ENCODE measurements at regions not wholly inside any gene's neighbourhood (a gene's known extent, or its start where the extent isn't known, plus 50 kb on each side); places are given as distances from the start of the nearest gene placed in this dataset.

GRCh38 chr15:48031973-48032372 is 88.8 kb upstream of the SLC24A5 start:
- no peak overlapping the region for H4K12ac ChIP-seq (ENCODE audit: low read depth, low read length)
- no peak overlapping the region for H2BK120ac ChIP-seq (ENCODE audit: insufficient read depth, low read length, poor library complexity)
- WGBS (ENCODE audit: extremely low coverage, insufficient coverage, insufficient read length) = no CpG with 5 or more reads among the region's 6 CpGs
- H3K23ac ChIP-seq (ENCODE audit: low read length) = no peak overlapping the region
- no peak overlapping the region for H2AK5ac ChIP-seq (ENCODE audit: low read length)
- H3K27me3 ChIP-seq (ENCODE audit: insufficient read depth, low read length) = no peaks in the 10 kb centered on the region
- no peak overlapping the region for H2BK5ac ChIP-seq (ENCODE audit: low read depth, low read length, poor library complexity)
- no peaks in the 10 kb centered on the region for H3K36me3 ChIP-seq (ENCODE audit: control insufficient read depth in 1 of 2, insufficient read depth in 2 of 2, low read length in 2 of 2)
- H2BK12ac ChIP-seq (ENCODE audit: low read length) = no peak overlapping the region
- H3K4me2 ChIP-seq (ENCODE audit: low read length) = no peak overlapping the region
- no peak overlapping the region for H3K4me3 ChIP-seq (ENCODE audit: low read depth, low read length)
- no peak overlapping the region for H3K14ac ChIP-seq (ENCODE audit: low read length)
- H3K4me1 ChIP-seq (ENCODE audit: control insufficient read depth in 1 of 2, insufficient read depth in 2 of 2, low read length in 2 of 2) = no peaks in the 10 kb centered on the region
- H3K18ac ChIP-seq (ENCODE audit: low read length) = no peak overlapping the region
- H4K91ac ChIP-seq (ENCODE audit: low read depth, low read length) = no peak overlapping the region
- H2AFZ ChIP-seq (ENCODE audit: insufficient read depth, low read length, poor library complexity) = no peak overlapping the region
- H3K79me2 ChIP-seq (ENCODE audit: control insufficient read depth, insufficient read depth, low read length, poor library complexity) = no peaks in the 10 kb centered on the region
- H3K9ac ChIP-seq (ENCODE audit: low read length) = no peak overlapping the region
- no peak overlapping the region for H3K27ac ChIP-seq (ENCODE audit: low read depth, low read length)
- DNase-seq = no peak
- H3K4ac ChIP-seq (ENCODE audit: low read depth, low read length) = no peak overlapping the region
- no peaks in the 10 kb centered on the region for H3K79me1 ChIP-seq (ENCODE audit: low read length)
- H4K8ac ChIP-seq (ENCODE audit: low read depth, low read length) = no peak overlapping the region
- no peaks in the 10 kb centered on the region for H3K9me3 ChIP-seq (ENCODE audit: insufficient read depth, low read depth, low read length)

GRCh38 chr15:48032911-48033310 is 87.9 kb upstream of the SLC24A5 start:
- Histone ChIP-seq H2BK12ac (ENCODE audit: low read length) (no peak overlapping the region), H3K4me2 (ENCODE audit: low read length) (no peak overlapping the region), H3K9ac (ENCODE audit: low read length) (no peak overlapping the region), H3K9me3 (ENCODE audit: insufficient read depth, low read depth, low read length) (no peaks in the 10 kb centered on the region), H4K12ac (ENCODE audit: low read depth, low read length) (no peak overlapping the region), H3K4me1 (ENCODE audit: control insufficient read depth in 1 of 2, insufficient read depth in 2 of 2, low read length in 2 of 2) (no peaks in the 10 kb centered on the region), H4K8ac (ENCODE audit: low read depth, low read length) (no peak overlapping the region), H3K36me3 (ENCODE audit: control insufficient read depth in 1 of 2, insufficient read depth in 2 of 2, low read length in 2 of 2) (no peaks in the 10 kb centered on the region), H3K79me1 (ENCODE audit: low read length) (no peaks in the 10 kb centered on the region), H3K4ac (ENCODE audit: low read depth, low read length) (no peak overlapping the region), H3K14ac (ENCODE audit: low read length) (no peak overlapping the region), H4K91ac (ENCODE audit: low read depth, low read length) (no peak overlapping the region), H3K4me3 (ENCODE audit: low read depth, low read length) (no peak overlapping the region), H3K79me2 (ENCODE audit: control insufficient read depth, insufficient read depth, low read length, poor library complexity) (no peaks in the 10 kb centered on the region), H3K27me3 (ENCODE audit: insufficient read depth, low read length) (no peaks in the 10 kb centered on the region), H2AK5ac (ENCODE audit: low read length) (no peak overlapping the region), H3K18ac (ENCODE audit: low read length) (no peak overlapping the region), H3K27ac (ENCODE audit: low read depth, low read length) (no peak overlapping the region), H2AFZ (ENCODE audit: insufficient read depth, low read length, poor library complexity) (no peak overlapping the region), H3K23ac (ENCODE audit: low read length) (no peak overlapping the region), H2BK5ac (ENCODE audit: low read depth, low read length, poor library complexity) (no peak overlapping the region), H2BK120ac (ENCODE audit: insufficient read depth, low read length, poor library complexity) (no peak overlapping the region)
- DNase-seq = no peak
- WGBS (ENCODE audit: extremely low coverage, insufficient coverage, insufficient read length) = no CpG with 5 or more reads among the region's 2 CpGs

- no peak overlapping the region for H2BK12ac ChIP-seq (ENCODE audit: low read length)
- no peak for DNase-seq
- no peak overlapping the region for H3K4me3 ChIP-seq (ENCODE audit: low read depth, low read length)
- H3K27me3 ChIP-seq (ENCODE audit: insufficient read depth, low read length) = no peaks in the 10 kb centered on the region
- no peak overlapping the region for H3K18ac ChIP-seq (ENCODE audit: low read length)
- no peak overlapping the region for H3K23ac ChIP-seq (ENCODE audit: low read length)
- H3K4me2 ChIP-seq (ENCODE audit: low read length) = no peak overlapping the region
- no peak overlapping the region for H3K4ac ChIP-seq (ENCODE audit: low read depth, low read length)
- no peaks in the 10 kb centered on the region for H3K79me1 ChIP-seq (ENCODE audit: low read length)
- no peak overlapping the region for H3K27ac ChIP-seq (ENCODE audit: low read depth, low read length)
- no peaks in the 10 kb centered on the region for H3K36me3 ChIP-seq (ENCODE audit: control insufficient read depth in 1 of 2, insufficient read depth in 2 of 2, low read length in 2 of 2)
- H2BK5ac ChIP-seq (ENCODE audit: low read depth, low read length, poor library complexity) = no peak overlapping the region
- no peak overlapping the region for H2BK120ac ChIP-seq (ENCODE audit: insufficient read depth, low read length, poor library complexity)
- no peak overlapping the region for H2AK5ac ChIP-seq (ENCODE audit: low read length)
- H2AFZ ChIP-seq (ENCODE audit: insufficient read depth, low read length, poor library complexity) = no peak overlapping the region
- no peak overlapping the region for H3K9ac ChIP-seq (ENCODE audit: low read length)
- H4K91ac ChIP-seq (ENCODE audit: low read depth, low read length) = no peak overlapping the region
- no peaks in the 10 kb centered on the region for H3K4me1 ChIP-seq (ENCODE audit: control insufficient read depth in 1 of 2, insufficient read depth in 2 of 2, low read length in 2 of 2)
- no peak overlapping the region for H3K14ac ChIP-seq (ENCODE audit: low read length)
- no peak overlapping the region for H4K8ac ChIP-seq (ENCODE audit: low read depth, low read length)
- no peak overlapping the region for H4K12ac ChIP-seq (ENCODE audit: low read depth, low read length)
- no peaks in the 10 kb centered on the region for H3K9me3 ChIP-seq (ENCODE audit: insufficient read depth, low read depth, low read length)
- no CpG with 5 or more reads among the region's 2 CpGs for WGBS (ENCODE audit: extremely low coverage, insufficient coverage, insufficient read length)
- no peaks in the 10 kb centered on the region for H3K79me2 ChIP-seq (ENCODE audit: control insufficient read depth, insufficient read depth, low read length, poor library complexity)
Measured at GRCh38 chr15:48038221-48038620, 82.6 kb upstream of the SLC24A5 start.

- Histone ChIP-seq H3K79me2 (ENCODE audit: control insufficient read depth, insufficient read depth, low read length, poor library complexity) (no peaks in the 10 kb centered on the region), H2BK12ac (ENCODE audit: low read length) (no peak overlapping the region), H4K91ac (ENCODE audit: low read depth, low read length) (no peak overlapping the region), H3K79me1 (ENCODE audit: low read length) (no peaks in the 10 kb centered on the region), H3K27me3 (ENCODE audit: insufficient read depth, low read length) (no peaks in the 10 kb centered on the region), H3K36me3 (ENCODE audit: control insufficient read depth in 1 of 2, insufficient read depth in 2 of 2, low read length in 2 of 2) (no peaks in the 10 kb centered on the region), H3K9ac (ENCODE audit: low read length) (no peak overlapping the region), H3K4ac (ENCODE audit: low read depth, low read length) (no peak overlapping the region), H3K4me1 (ENCODE audit: control insufficient read depth in 1 of 2, insufficient read depth in 2 of 2, low read length in 2 of 2) (no peaks in the 10 kb centered on the region), H2AK5ac (ENCODE audit: low read length) (no peak overlapping the region), H3K4me3 (ENCODE audit: low read depth, low read length) (no peak overlapping the region), H2BK5ac (ENCODE audit: low read depth, low read length, poor library complexity) (no peak overlapping the region), H3K9me3 (ENCODE audit: insufficient read depth, low read depth, low read length) (no peaks in the 10 kb centered on the region), H2BK120ac (ENCODE audit: insufficient read depth, low read length, poor library complexity) (no peak overlapping the region), H3K18ac (ENCODE audit: low read length) (no peak overlapping the region), H3K14ac (ENCODE audit: low read length) (no peak overlapping the region), H4K8ac (ENCODE audit: low read depth, low read length) (no peak overlapping the region), H2AFZ (ENCODE audit: insufficient read depth, low read length, poor library complexity) (no peak overlapping the region), H3K4me2 (ENCODE audit: low read length) (no peak overlapping the region), H3K23ac (ENCODE audit: low read length) (no peak overlapping the region), H3K27ac (ENCODE audit: low read depth, low read length) (no peak overlapping the region), H4K12ac (ENCODE audit: low read depth, low read length) (no peak overlapping the region)
- WGBS (ENCODE audit: extremely low coverage, insufficient coverage, insufficient read length) = no CpG with 5 or more reads among the region's 6 CpGs
- DNase-seq = peak in 1 of 2 donors; percentile 34
Measured at GRCh38 chr15:48040166-48040817, 80.5 kb upstream of the SLC24A5 start.

Data from trophoblast cell (in vitro differentiated cells and primary cell).